ENCODE measurements at regions not wholly inside any gene's neighbourhood (a gene's known extent, or its start where the extent isn't known, plus 50 kb on each side); places are given as distances from the start of the nearest gene placed in this dataset.

DNA sequence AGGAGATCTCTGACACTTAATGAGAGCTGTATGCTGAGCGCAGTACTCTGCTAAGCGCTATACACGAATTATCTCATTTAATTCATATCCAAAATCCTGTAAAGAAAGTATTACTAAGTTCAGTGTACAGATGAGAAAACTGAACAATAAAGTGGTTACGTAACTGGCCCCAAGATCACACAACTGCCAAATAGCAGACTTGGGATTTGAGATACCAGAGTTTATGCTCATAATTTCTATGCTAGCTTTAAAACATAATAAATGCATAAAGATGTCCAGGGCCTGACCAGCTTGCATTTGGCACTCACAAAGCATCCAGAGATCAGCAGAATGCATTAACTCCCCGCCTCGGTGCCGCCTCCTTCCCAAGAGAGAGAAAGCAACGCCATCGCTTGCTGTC lies 83.2 kb upstream of the PWP1 start:
- TF ChIP-seq POLR2A (IDR thresholded peaks at IDR 0.05), result no peak
- TF ChIP-seq, protein P1, sequence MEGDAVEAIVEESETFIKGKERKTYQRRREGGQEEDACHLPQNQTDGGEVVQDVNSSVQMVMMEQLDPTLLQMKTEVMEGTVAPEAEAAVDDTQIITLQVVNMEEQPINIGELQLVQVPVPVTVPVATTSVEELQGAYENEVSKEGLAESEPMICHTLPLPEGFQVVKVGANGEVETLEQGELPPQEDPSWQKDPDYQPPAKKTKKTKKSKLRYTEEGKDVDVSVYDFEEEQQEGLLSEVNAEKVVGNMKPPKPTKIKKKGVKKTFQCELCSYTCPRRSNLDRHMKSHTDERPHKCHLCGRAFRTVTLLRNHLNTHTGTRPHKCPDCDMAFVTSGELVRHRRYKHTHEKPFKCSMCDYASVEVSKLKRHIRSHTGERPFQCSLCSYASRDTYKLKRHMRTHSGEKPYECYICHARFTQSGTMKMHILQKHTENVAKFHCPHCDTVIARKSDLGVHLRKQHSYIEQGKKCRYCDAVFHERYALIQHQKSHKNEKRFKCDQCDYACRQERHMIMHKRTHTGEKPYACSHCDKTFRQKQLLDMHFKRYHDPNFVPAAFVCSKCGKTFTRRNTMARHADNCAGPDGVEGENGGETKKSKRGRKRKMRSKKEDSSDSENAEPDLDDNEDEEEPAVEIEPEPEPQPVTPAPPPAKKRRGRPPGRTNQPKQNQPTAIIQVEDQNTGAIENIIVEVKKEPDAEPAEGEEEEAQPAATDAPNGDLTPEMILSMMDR (IDR thresholded peaks at IDR 0.05), result no peak

Data from testis (tissue), 2 donors.